ENCODE measurements at regions not wholly inside any gene's neighbourhood (a gene's known extent, or its start where the extent isn't known, plus 50 kb on each side); places are given as distances from the start of the nearest gene placed in this dataset.
A peak's percentile ranks its signal among the peaks of the same experiment; 100 is the strongest.
"Not testable (repeated sequence)": the region's sequence is repeated elsewhere in the genome, so short reads cannot be mapped to it uniquely, and the experiment has no call there.

DNA sequence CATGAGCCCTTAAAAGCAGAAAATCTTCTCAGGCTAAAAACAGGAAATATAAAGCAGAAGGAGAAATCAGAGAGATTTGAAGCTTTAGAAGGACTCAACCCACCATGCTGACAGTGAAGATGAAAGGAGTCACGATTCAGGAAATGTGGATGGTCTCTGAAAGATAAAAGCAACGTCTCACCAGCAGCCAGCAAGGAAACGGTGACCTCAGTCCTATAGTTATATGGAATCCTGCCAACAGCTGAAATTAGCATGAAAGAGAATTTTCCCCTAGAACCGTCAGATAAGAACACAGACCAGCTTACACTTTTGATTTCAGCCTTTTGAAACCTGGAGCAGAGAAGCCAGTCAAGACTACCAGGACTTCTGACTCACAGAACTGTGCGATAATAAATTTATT, 715.7 kb upstream of the HTR2C start:
- in situ Hi-C loops (cut with HindIII; ENCODE audit: low pct_unique_long_range_greater_than_20kb, low sequenced_read_pairs) = no loop called here
- DNase-seq (ENCODE audit: low read depth, low spot score) = no peak

DNA sequence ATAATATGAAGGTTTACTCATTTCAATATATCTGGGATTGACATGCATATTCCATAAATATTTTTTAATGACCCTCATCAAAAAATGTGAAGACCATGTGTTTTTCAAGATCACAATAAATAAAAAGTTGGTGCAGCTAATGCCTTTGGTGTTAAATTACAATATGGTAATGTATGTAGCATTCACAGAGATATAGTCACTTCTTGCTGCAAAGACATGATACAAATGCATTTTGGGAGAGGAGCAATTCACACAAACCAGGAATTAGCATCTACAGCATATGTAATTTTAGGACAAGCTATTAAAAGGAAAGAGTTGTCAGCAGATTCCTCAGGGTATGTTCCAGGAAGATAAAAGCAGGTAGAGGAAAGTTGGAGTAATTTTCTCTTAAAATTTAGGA, 734.5 kb upstream of the HTR2C start:
- DNase-seq (ENCODE audit: low read depth, low spot score) = no peak
- in situ Hi-C loops (cut with HindIII; ENCODE audit: low pct_unique_long_range_greater_than_20kb, low sequenced_read_pairs) = no loop called here

DNA sequence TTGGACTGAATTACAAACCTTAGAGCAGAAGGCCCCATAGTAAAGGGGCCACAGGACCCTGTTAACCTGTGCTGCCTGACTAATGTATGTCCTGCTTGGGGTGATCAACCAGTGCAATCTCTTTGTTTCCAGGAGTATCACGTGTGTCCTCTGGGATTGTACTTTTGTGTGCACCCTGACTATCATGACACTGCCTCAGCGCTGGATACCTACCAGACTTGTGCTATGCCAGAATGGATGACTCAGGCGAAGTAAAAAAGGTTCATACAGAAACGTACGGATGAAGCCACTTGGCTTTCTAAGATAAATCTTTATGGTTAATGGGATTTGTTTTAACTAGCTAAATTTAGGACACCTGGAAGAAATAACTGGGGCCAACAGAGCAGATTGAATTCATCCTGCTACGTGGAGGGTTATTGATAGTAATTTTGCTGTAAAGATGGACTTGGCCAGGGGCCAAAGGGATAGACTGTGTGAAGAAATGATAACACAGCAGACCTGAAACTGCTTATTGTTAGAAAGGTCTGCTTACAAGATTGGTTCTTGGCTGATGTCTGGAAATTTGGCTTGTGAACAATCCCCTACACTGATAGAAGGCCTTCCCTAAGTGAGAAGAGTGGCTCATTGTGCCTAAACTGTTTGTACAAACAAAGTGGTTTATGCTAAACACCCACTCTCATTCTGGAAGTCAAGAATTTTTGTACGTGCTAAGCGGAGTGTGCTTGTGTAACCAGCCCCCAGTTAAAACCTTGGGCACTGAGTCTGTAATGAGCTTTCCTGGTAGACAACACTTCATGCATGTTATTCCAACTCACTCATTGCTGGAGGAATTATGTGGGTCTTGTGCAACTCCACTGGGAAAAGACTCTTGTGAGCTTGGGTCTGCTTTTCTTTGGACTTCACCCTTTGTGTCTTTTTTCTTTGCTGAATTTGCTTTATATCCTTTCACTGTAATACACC, 750.5 kb upstream of the HTR2C start:
- in situ Hi-C loops (cut with HindIII; ENCODE audit: low pct_unique_long_range_greater_than_20kb, low sequenced_read_pairs) = no loop called here
- no peak for DNase-seq (ENCODE audit: low read depth, low spot score)

DNA sequence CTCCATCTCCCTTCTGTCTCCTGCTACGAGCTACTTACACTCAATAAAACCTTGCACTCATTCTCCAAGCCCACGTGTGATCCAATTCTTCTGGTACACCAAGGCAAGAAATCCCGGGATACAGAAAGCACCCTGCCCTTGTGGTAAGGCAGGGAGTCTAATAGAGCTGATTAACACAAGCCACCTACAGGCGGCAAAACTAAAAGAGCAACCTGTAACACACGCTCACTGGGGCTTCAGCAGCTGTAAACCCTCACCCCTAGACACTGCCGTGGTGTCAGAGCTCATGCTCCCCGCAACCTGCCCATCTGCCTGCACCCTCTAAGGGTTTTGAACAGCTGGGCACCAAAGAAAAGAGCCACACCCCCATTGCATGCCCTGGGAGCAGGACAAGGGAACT, 755.4 kb upstream of the HTR2C start:
- DNase-seq (ENCODE audit: low read depth, low spot score) = peak; percentile 1
- in situ Hi-C loops (cut with HindIII; ENCODE audit: low pct_unique_long_range_greater_than_20kb, low sequenced_read_pairs) = no loop called here

DNA sequence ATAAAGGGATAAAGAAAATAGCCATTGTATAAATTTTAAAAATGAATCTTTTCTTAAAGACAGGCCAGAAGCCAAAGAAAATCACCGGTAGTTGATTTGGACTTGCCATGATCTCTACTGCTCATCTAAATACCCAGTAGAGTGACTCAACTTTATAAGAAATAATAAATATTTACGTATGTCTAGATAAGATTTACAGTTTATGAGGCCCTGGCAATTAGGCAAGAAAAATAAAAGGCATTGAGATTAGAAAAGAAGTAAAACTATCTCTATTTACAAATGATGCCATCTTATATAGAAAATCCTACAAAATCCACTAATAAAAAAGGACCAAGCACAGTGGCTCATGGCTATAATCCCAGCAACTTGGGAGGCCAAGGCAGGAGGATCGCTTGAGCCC, 765.5 kb upstream of the HTR2C start:
- no peak for DNase-seq (ENCODE audit: low read depth, low spot score)
- in situ Hi-C loops (cut with HindIII; ENCODE audit: low pct_unique_long_range_greater_than_20kb, low sequenced_read_pairs) = no loop called here

DNA sequence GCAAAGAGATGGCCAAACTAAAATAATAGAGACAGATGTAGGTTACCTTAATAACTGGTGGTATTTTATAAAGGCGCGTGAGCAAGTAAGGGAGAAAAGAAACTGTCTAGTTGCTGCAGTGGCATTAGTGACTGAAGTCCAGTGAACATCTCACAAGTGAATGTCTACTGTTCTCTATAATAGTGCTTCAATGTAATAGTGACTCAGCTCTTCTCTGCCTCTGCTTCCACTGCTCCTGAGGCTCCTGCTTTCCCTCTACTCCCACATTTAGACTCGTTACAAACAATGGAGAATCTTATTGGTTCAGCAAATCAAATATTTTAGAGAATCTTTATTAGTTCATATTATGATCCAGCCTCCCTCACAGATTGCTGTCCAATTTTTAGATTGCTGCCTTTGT, 779.1 kb upstream of the HTR2C start:
- in situ Hi-C loops (cut with HindIII; ENCODE audit: low pct_unique_long_range_greater_than_20kb, low sequenced_read_pairs) = no loop called here
- no peak for DNase-seq (ENCODE audit: low read depth, low spot score)

DNA sequence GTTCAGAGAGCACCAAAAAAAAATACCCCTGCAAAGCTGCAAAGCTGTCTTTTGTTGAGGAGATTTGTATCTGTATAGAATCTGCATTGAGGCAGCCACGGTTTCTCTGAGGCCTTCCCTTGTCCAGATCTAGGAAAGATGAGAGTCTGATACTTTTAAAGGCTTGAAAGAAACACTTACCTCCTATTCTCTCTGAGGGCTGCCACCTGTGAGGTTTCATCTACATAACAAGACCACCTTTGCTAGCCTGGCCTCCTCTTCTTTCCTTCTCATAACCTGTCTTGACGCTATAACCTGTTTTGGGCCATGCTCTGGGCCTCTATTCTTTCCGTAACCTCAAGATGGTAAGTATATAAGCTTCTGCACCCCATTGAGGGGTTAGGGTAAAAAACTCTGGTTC, 779.6 kb upstream of the HTR2C start:
- no peak for DNase-seq (ENCODE audit: low read depth, low spot score)
- in situ Hi-C loops (cut with HindIII; ENCODE audit: low pct_unique_long_range_greater_than_20kb, low sequenced_read_pairs) = no loop called here

DNA sequence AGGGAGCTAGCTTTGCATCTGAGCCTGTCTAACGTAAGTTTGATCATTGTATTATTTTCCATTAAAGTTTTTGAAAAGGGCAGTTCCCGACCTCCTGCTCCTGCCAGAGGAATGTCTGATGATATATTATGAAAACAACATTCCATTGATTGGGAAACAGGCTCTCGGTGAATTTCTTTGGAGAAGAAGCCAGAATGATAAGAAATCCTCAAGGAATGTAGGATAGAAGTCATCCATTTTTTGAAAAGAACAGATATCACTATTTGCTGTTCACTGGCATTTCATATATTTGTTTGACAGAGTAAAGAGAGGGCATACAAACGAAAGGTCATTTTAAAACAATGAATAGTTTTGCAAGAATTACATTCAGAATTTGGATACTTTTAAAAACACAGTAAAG, 781.0 kb upstream of the HTR2C start:
- in situ Hi-C loops (cut with HindIII; ENCODE audit: low pct_unique_long_range_greater_than_20kb, low sequenced_read_pairs) = no loop called here
- no peak for DNase-seq (ENCODE audit: low read depth, low spot score)

DNA sequence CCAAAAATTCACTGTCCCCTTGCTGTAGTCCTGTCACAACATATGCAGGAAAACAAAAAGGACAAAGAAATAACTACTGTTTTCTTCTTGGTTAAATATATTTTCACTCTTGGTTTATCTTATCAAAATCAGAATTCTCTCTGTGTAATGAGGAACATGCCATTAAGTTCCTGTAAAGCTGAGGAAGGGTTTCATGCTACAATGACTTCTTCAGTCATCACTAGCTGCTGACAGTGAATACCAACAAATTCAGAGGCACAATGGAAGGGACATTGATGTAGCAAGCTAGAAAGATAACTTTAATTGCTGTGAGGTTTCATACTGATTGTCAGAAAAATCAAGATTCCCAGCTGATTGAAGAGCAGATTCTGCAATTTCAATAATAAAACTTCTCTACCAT, 782.9 kb upstream of the HTR2C start:
- DNase-seq (ENCODE audit: low read depth, low spot score) = no peak
- in situ Hi-C loops (cut with HindIII; ENCODE audit: low pct_unique_long_range_greater_than_20kb, low sequenced_read_pairs) = no loop called here

DNA sequence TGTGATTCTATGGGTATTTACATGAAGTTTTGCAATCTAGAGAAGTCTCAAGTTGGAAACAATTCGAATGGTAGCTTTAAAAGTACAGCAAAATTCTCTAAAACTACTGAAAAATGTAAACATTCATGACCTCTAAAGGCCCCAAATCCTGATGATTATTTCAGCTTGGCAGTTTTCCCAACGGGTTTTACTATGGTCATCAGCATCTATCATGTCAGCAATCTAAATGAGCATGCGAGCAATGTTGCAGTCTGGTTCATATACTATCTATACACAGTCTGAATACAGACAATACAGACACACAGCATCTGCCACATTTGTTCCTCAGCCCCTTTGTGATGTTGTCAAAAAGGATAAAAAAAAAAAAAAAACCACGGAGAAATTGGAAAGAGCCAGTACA, 790.3 kb upstream of the HTR2C start:
- no peak for DNase-seq (ENCODE audit: low read depth, low spot score)
- in situ Hi-C loops (cut with HindIII; ENCODE audit: low pct_unique_long_range_greater_than_20kb, low sequenced_read_pairs) = no loop called here

DNA sequence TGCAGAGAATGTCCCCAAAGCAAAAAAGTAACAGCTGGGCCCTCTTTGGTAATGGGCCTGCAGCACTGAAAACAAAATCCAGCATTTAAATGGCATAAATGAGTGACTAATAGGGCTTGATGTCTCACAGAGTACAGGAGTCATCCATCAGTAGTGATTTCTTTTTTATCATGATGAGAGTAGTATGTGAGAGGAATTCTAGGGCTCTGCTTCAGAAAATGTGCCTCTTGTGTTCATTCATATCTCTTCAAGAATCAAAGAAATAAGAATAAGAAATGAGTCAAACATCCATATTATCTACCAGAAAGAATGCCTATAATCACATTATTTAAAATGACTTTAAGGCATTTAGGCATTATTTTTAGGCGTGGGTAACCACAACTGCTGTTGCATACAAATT, 792.9 kb upstream of the HTR2C start:
- DNase-seq (ENCODE audit: low read depth, low spot score) = no peak
- in situ Hi-C loops (cut with HindIII; ENCODE audit: low pct_unique_long_range_greater_than_20kb, low sequenced_read_pairs) = no loop called here

DNA sequence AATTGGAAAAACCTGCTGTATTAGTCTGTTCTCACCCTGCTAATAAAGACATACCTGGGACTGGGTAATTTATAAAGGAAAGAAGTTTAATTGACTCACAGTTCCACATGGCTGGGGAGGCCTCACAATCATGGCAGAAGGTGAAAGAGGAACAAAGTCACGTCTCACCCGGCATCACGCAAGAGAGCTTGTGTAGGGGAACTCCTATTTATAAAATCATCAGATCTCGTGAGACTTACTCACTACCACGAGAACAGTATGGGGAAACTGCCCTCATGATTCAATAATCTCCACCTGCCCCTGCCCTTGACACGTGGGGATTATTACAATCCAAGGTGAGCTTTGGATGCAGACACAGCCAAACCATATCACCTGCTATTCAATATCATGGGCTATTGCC, 799.1 kb upstream of the HTR2C start:
- DNase-seq (ENCODE audit: low read depth, low spot score); in situ Hi-C loops (cut with HindIII; ENCODE audit: low pct_unique_long_range_greater_than_20kb, low sequenced_read_pairs): not testable (repeated sequence)

DNA sequence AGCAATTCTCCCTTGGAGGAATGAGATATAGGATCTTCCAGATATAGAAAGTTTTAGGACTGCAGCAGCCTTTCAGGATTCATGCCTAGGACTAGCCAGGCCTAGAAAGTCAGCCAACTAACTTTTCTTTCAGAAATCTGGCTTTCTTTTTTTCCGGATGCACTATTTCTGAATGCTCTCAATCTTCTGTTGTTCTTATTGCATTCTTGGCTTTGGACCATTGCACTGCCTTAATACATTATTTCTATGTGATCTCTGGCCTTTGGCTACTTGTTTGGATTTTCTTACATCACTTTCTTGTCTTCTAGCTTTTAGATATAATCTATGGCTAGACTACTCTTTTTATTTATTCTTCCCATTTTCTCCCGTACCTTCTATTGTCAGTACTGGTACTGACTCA, 813.1 kb upstream of the HTR2C start:
- no peak for DNase-seq (ENCODE audit: low read depth, low spot score)
- in situ Hi-C loops (cut with HindIII; ENCODE audit: low pct_unique_long_range_greater_than_20kb, low sequenced_read_pairs) = no loop called here

DNA sequence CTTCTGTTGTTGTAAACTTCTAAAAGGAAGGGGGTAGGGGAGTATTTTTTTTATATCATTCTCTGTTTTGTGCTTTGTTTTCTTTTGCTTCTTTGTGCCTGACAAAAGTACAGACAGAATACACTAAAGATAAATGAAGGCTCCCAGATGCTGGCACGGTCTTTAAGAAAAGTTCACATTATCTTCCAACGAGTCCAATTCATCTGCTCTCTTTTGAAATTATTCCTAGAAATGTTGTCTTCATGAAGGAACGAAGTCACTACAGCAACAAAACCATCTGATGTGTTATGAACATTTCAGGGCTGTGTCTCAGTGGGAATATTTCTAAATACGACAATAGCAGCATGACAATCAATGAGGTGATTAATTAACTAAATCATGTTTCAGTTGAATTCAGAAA, 813.8 kb upstream of the HTR2C start:
- DNase-seq (ENCODE audit: low read depth, low spot score) = no peak

DNA sequence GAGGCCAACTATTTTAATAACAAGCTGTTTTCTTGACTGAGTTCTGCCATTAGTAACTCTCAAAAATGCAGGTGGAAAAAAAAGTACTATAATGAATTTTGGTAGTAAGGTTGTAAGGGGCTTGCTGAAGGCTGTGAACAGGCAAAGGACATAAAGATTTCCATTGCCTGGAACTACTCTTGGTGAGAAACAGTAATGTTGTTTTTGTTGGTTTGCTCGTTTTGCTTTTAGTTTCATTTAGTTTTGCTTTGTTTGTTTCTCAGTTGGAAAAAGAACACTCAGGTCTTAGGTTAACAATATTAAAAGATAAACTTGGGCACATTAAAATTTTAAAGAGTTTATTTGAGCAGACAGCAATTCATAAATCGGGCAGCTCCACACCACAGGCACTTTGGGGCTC, 824.5 kb upstream of the HTR2C start:
- in situ Hi-C loops (cut with HindIII; ENCODE audit: low pct_unique_long_range_greater_than_20kb, low sequenced_read_pairs) = no loop called here
- no peak for DNase-seq (ENCODE audit: low read depth, low spot score)

More for the DNA sequence above, 813.8 kb upstream of the HTR2C start:
- in situ Hi-C loops (cut with HindIII; ENCODE audit: low pct_unique_long_range_greater_than_20kb, low sequenced_read_pairs) = no loop called here

DNA sequence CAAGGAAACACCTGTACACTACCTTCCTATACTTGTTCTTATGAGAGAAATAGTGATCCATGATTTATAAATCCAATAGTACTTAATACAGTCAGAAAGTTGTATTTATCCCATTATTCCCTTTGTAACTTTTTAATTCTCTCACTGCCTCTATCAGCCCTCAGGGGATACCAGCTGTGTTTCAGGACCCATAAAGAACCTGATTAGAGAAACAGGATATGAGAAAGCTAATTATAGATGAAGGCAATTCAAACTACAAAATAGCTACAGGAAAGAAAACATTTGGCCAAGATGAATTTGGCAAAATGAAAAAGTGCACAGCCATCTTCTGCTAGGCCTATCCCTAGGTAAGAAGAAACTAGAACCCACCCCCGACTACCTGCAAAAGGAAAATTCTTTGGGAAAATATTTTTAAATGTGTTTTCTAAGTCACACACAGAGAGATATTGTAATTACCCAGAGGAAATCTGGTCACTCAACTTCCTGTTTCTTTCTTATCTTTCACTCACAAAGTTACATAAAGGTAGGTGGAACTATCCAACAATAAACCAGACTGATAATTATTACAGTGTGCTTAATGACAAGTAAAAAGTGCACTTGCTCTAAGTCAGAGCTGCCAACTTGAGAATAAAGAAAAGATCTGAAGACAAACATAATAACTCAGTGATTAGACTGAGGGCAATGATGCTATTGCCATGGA, 836.5 kb upstream of the HTR2C start:
- in situ Hi-C loops (cut with HindIII; ENCODE audit: low pct_unique_long_range_greater_than_20kb, low sequenced_read_pairs) = no loop called here

DNA sequence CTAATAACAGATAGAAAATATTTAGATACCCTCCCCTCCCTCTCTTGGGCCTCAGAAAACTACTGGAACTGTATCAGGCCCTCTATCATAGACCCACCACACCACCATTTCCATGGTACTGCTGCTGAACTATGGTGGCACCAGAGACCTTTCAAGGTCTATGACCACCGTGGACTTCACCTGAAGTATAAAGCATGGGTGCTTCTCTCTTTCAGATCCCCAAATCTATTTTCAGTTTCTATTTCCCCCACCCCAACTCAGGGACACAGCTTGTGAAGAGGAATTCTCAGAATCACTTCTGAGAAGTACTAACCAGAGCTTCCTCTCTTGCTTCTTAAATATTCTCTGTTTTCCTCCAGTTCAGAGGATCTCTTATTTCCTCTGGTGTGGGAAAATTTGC, 840.8 kb upstream of the HTR2C start:
- in situ Hi-C loops (cut with HindIII; ENCODE audit: low pct_unique_long_range_greater_than_20kb, low sequenced_read_pairs) = no loop called here
- DNase-seq (ENCODE audit: low read depth, low spot score) = no peak

More for the DNA sequence above, 836.5 kb upstream of the HTR2C start:
- no peak for DNase-seq (ENCODE audit: low read depth, low spot score)

DNA sequence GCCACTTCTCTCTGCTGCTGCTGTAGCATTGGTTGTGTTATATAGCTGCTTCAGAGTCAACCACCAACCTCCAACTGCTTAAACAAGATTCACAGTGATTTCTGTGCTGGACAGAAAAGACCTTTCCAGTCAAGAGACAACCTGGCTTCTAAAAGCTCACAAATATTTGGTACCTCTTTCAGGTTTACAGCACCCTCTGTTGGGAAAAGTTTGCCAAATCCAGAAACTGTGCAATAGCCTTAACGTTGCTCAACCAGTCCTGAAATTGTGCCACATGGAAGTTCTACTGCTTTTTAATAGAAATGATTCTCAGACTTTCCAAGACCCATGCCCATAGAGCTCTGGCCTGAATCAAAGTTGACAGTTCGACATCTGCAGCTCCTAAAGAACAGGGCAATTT, 842.1 kb upstream of the HTR2C start:
- in situ Hi-C loops (cut with HindIII; ENCODE audit: low pct_unique_long_range_greater_than_20kb, low sequenced_read_pairs) = no loop called here

DNA sequence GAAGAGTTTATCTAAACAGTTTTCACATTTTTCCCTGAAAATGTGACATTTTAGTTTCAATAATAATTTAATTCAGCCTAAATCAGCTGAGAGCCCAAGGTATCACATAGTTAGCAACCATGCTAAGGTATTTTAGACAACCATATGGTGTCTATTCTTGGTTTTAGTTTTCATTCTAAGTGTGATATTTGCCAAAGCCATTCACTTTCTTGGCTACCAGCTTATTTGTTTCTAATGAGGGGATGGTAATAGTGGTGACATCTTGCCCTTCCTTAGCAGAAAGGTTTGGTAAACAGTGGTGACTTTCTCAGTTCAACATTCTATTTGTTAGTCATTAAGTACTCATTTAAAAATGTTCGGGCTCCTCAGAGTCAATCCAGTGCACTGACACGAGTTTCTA, 854.9 kb upstream of the HTR2C start:
- in situ Hi-C loops (cut with HindIII; ENCODE audit: low pct_unique_long_range_greater_than_20kb, low sequenced_read_pairs) = no loop called here
- no peak for DNase-seq (ENCODE audit: low read depth, low spot score)

More for the DNA sequence above, 842.1 kb upstream of the HTR2C start:
- peak; percentile 58 for DNase-seq (ENCODE audit: low read depth, low spot score)
